Mucosa of descending colon (tissue), 3 donors: ENCODE measurements at regions not wholly inside any gene's neighbourhood (a gene's known extent, or its start where the extent isn't known, plus 50 kb on each side); places are given as distances from the start of the nearest gene placed in this dataset.

Experiments
- ATAC-seq: fragments of 200-7000 bp; cut with Tn5 transposase; one replicate; pipeline ENCODE4 v1.9.1; 2020; ENCODE audit warnings: mild to moderate bottlenecking, moderate library complexity
- DNase-seq, 3 donors: peaks; one replicate each; pipeline ENCODE4 v3.0.0-alpha.2; 2020
- H3K36me3 ChIP-seq: fragments of 200-600 bp; one replicate; pipeline ENCODE4 v1.8.0; 2021; ENCODE audit warnings: low read depth, mild to moderate bottlenecking
- H3K4me1 ChIP-seq: fragments of 200-600 bp; one replicate; pipeline ENCODE4 v1.8.0; 2021; ENCODE audit warnings: low read depth, mild to moderate bottlenecking
- H3K4me3 ChIP-seq: fragments of 200-600 bp; one replicate; pipeline ENCODE4 v1.8.0; 2021; ENCODE audit warnings: mild to moderate bottlenecking
- H3K9me3 ChIP-seq: fragments of 200-600 bp; one replicate; pipeline ENCODE4 v1.8.0; 2021; ENCODE audit warnings: mild to moderate bottlenecking
- intact Hi-C, 2 donors: fragments of 100-400 bp; cut with DNase I in 1 of 2; cut with micrococcal nuclease in 1 of 2; formaldehyde crosslinking; loops; one replicate each; pipeline versions ENCODE4 v1.11.0 to v1.11.1; 2022; cut with DNase I, micrococcal nuclease
- TF ChIP-seq, protein P1 (sequence below): fragments of 200-600 bp; IDR thresholded peaks from one replicate; pipeline ENCODE4 v1.8.0; 2022; ENCODE audit warnings: antibody characterized with exemption, mild to moderate bottlenecking
- donor health status: DM: no; HTN: no; CAD: no; lungs with moderate emphysema.
- donor health status: DM: no; HTN: no; CAD: no.
- donor health status: DM: no; HTN: yes; CAD: no.

DNA sequence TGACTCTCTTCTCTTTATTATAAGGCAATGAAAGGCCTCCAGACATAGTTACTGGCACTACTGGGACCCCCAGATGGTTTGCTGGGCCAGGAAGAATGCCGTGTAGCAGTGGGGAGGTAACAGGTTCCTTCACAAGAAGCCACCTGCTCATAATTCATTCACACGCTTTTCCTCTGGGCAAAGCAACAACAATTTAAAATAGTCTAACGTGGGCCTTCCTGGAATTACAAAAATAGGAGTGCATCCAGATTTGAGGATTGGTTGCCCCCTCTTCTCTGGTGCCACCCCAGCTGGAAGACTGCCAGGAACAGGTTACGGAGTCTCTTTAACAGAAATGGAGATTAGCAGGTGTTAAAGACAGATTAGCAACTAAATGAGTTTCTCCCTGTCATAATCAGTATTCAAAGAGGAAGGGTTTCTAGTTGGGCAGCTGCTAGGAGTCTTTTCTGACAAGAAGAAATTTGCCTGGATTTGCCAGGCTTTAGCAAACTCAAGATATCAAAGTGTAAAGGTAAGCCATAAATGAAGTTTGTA is 409.6 kb downstream of the NPIPA8 start:
- no peak for DNase-seq
- no peak for ATAC-seq
- Histone ChIP-seq H3K4me1 (no peaks in the 10 kb centered on the region), H3K4me3 (no peak overlapping the region), H3K36me3 (no peaks in the 10 kb centered on the region), H3K9me3 (no peaks in the 10 kb centered on the region)
- TF ChIP-seq, protein P1, sequence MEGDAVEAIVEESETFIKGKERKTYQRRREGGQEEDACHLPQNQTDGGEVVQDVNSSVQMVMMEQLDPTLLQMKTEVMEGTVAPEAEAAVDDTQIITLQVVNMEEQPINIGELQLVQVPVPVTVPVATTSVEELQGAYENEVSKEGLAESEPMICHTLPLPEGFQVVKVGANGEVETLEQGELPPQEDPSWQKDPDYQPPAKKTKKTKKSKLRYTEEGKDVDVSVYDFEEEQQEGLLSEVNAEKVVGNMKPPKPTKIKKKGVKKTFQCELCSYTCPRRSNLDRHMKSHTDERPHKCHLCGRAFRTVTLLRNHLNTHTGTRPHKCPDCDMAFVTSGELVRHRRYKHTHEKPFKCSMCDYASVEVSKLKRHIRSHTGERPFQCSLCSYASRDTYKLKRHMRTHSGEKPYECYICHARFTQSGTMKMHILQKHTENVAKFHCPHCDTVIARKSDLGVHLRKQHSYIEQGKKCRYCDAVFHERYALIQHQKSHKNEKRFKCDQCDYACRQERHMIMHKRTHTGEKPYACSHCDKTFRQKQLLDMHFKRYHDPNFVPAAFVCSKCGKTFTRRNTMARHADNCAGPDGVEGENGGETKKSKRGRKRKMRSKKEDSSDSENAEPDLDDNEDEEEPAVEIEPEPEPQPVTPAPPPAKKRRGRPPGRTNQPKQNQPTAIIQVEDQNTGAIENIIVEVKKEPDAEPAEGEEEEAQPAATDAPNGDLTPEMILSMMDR: no peak
- intact Hi-C loops: no loop called here

DNA sequence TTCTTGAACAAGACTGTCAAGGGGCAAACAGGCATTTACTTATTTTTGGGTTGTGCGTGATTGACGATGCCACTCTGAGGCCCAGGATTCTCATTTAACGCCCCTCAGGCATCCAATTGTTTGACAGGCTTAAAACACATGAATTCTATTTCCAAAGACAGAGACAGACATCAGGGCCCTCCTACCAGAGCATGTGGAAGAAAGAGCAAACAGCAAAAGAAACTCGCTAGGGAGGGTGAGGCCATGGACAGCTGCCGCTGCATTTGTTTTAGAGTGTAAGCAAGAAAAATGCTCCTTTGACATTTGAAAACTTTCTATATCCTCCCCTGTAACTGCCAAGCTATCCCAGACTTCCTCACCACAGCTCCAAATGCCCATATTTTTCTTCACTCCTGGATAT is 410.1 kb downstream of the NPIPA8 start:
- H3K4me1 ChIP-seq: no peaks in the 10 kb centered on the region
- no peaks in the 10 kb centered on the region for H3K9me3 ChIP-seq
- DNase-seq (no peak), ATAC-seq (no peak)
- H3K4me3 ChIP-seq: no peak overlapping the region
- intact Hi-C loops: no loop called here
- TF ChIP-seq, protein P1: no peak
- no peaks in the 10 kb centered on the region for H3K36me3 ChIP-seq

DNA sequence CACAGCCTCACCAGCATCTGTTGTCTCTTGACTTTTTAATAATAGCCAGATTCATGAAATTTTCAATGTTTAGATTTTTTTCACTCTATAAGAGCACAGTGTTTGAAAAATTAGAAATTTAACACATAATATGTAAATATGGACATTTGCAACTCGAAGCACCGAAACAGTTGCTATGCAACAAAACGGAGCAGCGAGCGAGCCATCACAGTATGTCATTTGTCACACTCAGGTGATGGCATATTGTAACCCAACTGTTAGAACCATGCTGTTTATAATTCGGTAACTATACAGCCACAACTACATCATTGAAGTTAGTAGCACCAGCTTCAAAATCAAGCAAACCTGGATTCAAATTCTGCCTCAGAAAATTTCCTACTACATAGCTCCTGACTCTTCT is 410.8 kb downstream of the NPIPA8 start:
- Histone ChIP-seq H3K36me3 (no peaks in the 10 kb centered on the region), H3K4me1 (no peaks in the 10 kb centered on the region), H3K4me3 (no peak overlapping the region), H3K9me3 (no peaks in the 10 kb centered on the region)
- intact Hi-C loops: no loop called here
- ATAC-seq (no peak), DNase-seq (no peak)
- TF ChIP-seq, protein P1: no peak

DNA sequence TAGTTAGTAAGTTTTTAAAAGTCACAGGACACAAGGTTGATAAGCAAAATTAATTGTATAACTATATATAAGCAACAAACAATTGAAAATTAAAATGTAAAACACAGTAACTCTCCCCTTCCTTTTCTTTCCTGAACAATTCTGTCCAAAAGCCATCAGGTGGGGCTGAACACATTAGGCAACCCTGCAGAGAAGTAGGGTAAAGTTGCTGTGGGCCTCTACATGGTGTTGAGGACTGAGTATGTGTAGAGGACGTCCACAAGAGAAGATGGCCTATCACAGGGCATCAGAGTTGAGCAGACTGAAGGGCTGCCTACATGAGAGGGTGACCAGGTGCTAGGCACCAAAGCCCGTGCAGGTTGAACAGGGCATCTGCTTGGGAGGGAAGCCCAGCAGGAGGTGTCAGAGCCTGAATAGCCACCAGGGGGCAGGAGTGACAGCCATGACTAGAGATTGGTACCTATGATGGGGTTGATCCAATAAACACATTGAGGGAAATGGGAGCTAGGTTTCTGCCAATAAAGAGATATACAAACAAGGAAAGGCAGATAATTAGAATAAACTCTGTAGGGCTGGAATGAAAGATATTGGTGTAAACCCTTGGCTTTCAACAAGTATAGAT is 415.1 kb downstream of the NPIPA8 start:
- H3K36me3 ChIP-seq: no peaks in the 10 kb centered on the region
- DNase-seq: peak in 2 of 3 donors; percentile 74 to 85
- intact Hi-C loops: no loop called here
- TF ChIP-seq, protein P1: peak; percentile 70
- H3K4me1 ChIP-seq: no peaks in the 10 kb centered on the region
- no peaks in the 10 kb centered on the region for H3K9me3 ChIP-seq
- peak; percentile 83 for ATAC-seq
- H3K4me3 ChIP-seq: no peak overlapping the region

DNA sequence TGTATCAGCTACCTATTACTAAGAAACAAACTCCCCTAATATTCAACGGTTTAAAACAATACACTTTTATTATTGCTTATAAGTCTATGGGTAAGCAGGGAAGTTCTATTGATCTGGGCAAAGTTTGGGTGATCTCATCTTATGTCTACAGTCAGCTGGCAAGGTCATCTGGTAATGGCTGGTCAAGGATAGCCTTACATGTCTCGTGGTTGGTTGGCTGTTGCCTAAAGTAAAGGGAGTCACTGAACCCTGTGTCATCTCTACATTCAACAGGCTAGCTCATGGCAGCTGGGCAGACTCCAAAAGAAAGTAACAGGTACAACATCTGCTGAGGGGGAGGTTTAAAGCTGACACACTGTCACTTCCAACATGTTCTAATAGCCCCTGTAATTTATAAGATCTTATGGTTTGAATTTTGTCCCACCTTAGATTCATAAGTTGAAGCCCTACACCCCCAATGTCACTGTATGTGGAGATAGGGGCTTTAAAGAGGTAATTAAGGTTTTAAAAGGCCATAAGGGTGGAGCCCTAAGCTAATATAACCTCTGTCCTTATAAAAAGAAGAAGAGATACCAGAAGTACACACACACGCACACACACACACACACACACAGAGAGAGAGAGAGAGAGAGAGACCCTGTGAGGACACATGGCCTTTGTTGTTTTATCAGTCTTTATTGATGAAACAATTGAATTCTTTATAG is 419.1 kb downstream of the NPIPA8 start:
- Histone ChIP-seq H3K4me3 (no peak overlapping the region), H3K36me3 (no peaks in the 10 kb centered on the region), H3K9me3 (peaks cover 11% of the 10 kb centered on the region), H3K4me1 (no peaks in the 10 kb centered on the region)
- ATAC-seq (no peak), DNase-seq (peak in 1 of 3 donors; percentile 5)
- TF ChIP-seq, protein P1: no peak
- intact Hi-C loops: no loop called here
